ENCODE measurements at regions not wholly inside any gene's neighbourhood (a gene's known extent, or its start where the extent isn't known, plus 50 kb on each side); places are given as distances from the start of the nearest gene placed in this dataset.

- no peak for TF ChIP-seq CTCF (IDR thresholded peaks at IDR 0.05)
- TF ChIP-seq POLR2A (IDR thresholded peaks at IDR 0.05): no peak
Measured at GRCh38 chr9:29816954-29817703, 2243.8 kb upstream of the C9orf72 start.

All from lower leg skin (tissue), 3 donors.